DMS153 (cell line): ENCODE measurements at regions not wholly inside any gene's neighbourhood (a gene's known extent, or its start where the extent isn't known, plus 50 kb on each side); places are given as distances from the start of the nearest gene placed in this dataset.
"Not testable (repeated sequence)": the region's sequence is repeated elsewhere in the genome, so short reads cannot be mapped to it uniquely, and the experiment has no call there.

Experiments
- DNase-seq: peaks from one replicate; lab custom pipeline; 2025; lab: John Stamatoyannopoulos, UW

DNA sequence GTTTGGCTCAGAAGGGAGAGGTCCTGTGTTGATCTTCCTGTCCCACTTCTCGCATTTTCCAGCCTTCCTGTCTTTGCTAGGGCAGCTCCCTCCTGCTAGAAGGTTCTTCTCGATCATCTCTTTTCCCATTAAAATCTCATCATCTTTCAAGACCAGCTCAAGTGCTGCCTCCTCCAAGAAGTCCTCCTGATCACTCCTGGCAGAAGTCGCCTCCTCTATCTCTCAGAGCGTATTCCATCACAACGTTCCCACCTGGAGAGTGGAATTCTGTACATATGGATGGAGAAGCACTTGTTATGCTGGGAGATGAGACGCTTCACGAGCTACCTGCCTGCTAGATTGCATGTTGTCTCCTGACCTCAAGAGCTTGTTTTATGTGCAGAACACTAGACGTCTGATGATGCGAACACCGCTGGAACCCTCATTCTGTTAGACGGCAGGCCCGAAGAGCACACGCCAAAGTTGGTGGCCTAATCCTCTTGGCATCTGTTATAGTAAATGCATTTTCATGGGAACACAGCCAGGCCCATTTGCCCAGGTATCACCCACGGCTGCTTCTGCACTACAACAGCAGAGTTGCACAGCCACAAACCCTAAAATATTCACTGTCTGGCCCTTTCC, 68.0 kb upstream of the INSIG1 start:
- DNase-seq = no peak

DNA sequence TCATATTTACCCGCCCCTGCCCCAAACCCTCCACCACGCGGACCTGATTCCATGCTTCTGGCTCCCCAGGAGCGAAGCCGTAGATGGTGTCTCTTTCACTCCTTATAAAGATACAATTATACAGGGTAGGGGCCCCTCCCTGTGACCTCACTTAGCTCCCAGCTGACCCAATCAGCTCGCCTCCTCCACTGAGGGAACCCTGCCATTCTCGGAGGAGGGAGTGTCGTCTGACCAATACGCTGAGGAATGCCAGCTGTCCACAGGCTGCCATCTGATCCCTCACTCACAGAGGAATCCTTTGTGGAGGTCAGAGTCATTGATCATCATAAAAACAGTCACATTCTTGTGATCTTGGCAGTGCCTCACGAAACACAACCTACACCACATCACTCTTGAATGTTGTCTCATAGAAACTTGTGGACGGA, 67.5 kb upstream of the INSIG1 start:
- no peak for DNase-seq

DNA sequence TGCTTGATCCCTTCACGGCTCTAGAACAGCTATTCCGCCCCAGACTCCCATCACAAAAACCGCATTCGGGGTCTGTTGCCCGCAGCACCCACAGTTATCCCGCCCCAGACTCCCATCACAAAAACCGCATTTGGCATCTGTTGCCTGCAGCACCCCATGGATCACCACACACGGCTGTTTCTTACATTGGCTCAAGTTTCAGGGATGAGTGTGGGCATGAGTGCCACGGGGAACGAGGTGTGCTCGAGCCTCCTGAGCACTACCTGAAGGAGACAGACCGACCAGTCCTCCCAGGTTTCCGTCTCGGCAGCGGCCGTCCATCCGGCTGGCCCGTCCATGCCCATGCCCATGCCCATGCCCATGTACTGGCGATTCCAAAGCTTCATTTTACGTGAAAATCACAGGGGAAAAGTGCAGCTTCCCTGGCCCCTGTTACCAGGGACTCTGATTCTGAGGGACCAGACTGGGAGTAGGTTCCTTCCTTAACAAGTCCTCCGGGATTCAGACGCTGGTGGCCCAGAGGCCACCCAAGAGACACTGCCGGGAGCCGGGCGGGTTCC, 66.4 kb upstream of the INSIG1 start:
- no peak for DNase-seq

DNA sequence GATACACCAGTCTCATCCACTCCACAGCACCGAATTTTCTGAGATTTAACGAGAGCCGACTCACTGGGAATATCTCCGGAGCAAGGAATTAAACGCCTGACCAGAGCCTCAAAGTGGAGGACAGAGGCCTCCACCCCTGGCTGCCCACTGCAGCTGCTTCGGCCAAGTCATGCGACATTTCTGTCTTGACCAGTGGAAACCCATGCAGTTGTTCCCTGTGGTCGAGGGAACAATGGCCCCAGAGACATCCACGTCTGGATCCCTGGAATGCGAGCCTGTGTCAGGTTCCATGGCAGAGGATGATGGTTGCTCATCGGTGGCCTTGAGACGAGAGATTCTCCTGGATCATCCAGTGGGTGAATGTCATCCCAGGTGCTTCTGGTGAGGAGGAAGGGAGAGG, 65.7 kb upstream of the INSIG1 start:
- DNase-seq = no peak

DNA sequence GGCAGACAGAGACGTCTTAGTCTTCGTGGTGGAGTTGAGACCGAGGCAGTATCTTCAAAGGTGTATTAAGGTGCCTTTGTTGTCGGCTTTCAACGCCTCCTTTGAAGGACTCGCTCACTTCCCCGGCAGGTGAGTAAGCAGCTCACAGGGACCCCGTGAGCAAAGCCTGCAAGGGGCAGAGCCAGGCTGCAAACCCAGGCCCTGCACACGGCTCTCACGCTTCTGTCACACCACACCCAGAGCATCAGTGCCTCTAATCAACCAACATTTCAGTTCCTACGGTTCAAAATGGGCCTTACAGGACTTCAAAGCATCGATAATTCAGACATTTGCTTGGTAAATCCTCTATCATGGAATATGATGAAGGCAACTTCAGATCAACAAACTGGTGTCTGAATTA, 64.8 kb upstream of the INSIG1 start:
- no peak for DNase-seq

DNA sequence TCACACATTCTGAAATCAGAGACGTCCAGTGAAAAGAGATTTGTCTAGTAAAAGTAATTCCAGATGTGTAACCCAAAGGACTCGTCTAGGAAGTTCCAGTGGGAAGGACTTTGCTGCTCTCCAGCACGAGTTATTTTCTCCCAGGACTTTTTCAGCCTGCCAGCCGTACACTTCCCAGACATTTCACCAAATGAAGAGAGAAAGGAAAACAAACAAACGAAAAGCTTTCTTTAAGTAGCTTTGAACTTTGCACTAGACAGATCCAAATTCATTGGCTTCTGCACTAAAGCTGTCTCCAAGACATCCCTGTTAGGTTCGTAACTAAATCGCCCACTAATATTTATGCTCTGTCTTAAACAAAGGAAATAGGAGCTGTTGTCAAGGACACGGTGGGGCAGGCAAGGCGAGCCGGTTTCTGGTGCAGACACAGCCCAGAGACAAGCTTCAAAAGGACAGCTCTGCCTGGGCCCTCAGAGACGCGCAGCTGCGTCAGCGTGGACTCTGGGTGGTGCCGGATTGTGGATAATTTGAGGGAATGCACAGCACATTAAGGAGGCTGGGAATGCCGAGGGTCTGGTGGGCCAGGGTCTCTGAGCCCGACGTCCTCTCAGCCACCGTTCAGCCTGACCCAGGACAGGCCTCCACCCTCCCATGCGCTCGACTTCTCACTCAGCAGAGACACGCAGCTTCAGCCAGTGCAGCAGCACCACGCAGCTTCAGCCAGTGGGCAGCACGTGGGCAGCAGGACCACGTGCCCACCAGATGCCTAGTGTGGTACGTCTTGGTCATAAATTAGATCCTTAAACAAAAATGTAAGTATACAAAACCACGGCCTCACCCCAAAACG, 64.1 kb upstream of the INSIG1 start:
- no peak for DNase-seq

DNA sequence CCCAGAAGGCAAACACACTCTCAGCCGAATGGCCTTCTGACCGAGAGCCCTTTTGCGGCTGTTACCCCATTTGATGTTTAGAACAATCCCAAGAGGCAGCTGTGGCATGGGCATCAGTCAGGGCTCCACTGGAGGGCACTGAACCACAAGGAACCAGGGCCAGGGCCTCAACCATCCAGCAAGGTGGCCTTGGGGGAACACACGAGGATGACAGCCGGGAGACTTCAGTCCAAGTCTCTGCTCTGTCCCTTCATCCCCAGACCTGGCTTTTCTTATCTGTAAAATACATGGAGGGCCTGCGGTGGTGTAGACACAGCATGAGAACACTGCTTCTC, 63.6 kb upstream of the INSIG1 start:
- no peak for DNase-seq

DNA sequence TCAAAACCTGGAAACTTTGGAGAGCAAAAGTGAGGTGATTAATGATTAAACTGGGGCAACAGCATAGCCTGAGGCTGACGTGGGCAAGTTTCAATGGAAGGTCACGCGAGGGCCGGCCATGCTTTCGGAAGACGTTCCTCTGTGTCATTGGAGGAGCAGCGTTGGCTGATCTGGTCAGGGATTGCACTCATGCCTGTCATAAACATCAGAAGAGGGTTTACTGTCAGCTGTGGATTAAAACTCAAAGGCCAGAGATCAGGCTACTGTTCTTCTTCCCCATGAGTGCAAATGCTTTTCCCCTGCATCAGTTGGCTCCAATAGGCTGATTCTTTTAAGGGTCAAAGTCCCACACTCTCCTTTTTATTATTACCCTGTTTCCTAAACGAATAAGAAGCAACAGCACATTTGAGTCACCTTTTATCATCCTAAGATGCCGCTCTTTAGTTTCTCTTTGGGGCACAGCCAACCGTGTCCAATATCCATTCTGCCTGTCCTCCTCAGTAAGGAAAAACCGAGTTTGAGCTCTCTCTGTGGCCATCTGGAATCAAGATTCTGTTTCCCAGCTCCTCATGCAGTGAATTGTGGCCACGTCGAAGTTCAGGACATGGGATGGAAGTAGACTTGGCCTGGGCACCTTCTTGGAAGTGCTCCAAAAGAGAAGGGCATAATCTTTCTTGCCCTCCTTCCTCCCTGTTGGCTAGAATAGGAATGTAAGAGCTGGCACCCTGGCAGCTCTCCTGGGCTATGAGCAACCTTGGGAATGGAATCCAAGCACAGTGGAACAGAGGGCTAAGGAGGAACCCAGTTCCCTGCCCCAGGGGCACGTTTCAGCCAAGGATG, 62.5 kb upstream of the INSIG1 start:
- no peak for DNase-seq

DNA sequence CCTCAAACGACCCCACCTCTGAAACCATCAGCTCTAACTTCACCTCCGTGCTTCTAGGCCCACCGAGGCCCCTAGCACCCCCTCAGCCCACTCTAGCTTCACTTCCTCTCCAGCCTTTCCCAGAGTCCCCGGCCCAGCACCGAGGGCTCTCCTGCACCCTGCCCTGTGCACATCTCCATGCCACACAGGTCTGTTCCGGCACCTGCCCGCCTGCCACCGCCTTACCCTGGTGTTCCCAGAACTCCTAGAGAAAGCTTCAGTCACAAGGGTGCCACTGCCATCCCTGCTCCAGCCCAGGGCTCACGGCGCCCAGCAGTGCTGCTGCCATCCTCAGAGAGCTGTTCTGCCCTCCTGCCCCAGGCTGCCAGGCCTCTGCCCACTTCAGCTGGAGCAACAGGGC, 61.3 kb upstream of the INSIG1 start:
- DNase-seq = no peak

DNA sequence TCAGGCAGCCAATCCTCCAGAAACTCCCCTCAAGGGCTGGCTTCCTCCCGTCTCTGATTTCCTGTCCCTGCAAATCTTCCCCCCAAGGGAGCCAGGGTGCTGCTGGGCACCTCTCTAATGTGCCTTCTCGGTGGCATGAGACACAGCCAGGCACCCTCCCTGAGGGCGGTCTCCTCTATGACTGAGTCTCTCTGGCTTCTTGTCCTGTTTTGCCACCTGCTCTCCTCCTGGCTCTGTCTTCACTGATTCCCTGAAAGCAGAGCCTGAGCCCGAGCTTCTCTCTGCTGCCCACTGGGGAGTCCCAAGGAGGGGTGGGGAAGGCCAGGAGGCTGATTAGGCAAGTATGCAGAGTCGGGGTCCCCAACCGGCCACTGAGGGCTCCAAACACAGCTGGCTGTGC, 60.4 kb upstream of the INSIG1 start:
- no peak for DNase-seq

DNA sequence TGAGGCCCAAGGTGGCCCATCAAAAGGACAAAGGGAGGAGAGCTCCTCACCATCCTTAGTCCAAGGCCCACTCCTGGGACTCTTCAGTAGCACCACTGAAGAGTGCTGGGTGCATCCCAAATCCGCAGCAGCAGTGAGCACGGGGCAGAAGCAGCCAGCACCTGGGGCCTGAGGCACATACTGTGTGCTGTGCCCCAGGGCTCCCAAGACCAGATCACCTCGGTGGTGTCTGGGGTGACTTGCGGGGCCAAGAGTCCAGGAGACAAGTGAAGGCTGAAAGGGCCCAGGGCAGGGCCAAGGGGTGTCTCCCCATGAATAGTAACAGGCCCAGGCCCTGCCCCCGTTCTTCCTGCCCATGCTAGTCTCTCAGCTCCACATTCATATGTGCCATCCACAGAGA, 59.9 kb upstream of the INSIG1 start:
- DNase-seq = no peak

DNA sequence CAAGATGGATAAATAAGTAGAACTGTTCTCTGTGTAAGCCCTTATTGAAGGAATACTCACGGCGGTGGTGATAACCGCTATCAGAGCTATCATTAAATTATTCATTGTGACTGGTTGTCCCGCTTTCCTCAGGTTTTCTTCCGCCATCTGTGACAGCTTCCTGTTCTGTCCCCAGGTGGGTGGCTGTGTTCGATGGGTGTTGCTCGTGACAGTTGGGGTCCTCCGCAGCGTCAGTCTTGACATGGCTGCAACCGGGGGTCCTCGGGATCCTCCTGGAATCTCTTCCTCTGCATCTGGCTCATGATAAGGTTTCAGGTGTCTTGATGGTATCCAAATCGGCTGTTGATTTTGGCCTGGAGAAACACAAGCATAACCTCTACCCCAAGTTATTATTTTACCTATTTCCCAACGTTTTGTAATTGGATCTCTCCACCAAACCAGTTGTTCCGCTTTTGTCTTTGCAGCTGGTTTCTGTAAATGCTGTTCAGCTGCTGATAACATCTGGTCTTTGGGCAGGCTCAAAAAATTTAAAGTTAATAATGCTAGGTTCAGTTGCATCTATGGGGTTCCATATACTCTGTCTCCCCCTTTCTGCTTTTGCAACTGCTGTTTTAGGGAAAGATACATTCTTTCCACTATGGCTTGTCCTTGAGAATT, 58.1 kb upstream of the INSIG1 start:
- not testable (repeated sequence) for DNase-seq

DNA sequence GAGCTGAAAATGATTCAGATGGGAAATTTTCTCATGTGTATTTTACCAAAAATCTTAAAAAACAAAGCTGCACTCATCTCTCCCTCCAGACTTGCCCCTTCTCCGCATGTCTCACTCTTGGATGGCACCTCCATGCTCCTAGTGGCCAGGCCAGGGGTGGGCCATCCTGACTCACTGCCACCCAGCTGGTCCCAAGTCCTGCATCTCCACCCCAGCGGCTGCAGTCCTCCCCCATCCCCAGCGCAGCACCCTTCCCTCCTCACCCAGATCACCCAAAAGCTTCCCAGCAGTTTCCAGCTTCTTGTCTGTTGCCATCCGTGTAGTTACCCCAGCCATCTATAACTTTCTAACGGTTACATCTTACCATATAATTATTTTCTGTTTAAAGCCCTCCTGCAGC, 53.0 kb upstream of the INSIG1 start:
- DNase-seq = no peak

DNA sequence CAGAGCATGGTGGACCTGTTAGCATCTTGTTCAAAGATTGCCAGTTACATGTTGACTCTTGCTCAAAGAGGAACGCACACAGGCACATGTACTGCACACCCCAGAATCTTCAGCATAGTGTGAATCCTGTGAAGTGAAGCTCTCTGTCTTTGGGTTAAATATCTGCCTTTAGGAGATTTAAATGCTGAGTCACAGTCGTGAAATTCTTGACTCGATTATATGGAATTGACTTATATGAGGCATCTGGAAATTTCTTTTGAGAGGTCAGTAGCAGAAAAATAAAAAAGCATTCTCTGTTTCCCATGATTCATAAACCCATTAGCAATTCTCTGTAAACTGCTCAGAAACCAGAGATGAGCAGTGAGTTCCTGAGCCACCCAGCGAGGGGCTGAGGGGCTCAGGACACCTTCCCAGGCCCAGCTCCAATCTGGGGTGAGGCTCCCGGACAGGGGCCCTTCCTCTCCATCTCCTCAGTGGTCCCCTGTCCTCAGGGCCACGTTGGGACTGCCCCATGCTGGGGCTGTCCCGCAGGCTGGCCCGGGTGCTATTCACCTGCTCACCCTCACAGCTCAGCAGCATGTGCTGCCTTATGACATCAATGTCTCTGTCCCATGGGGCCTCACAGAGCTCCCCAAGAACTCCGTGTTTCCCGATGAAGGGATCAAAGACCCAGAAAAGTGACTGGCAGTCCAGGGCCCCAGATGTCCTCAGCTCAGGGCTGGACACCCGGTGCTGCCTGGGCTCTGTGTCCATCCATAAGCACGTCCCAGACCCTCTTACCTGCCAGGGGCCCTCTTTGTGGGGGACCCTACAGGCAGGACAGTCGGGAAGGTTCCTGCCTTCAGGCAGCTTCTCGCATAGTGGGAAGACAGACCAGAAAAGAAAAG, 50.0 kb upstream of the INSIG1 start:
- DNase-seq = no peak
